ENCODE measurements at regions not wholly inside any gene's neighbourhood (a gene's known extent, or its start where the extent isn't known, plus 50 kb on each side); places are given as distances from the start of the nearest gene placed in this dataset.

DNA sequence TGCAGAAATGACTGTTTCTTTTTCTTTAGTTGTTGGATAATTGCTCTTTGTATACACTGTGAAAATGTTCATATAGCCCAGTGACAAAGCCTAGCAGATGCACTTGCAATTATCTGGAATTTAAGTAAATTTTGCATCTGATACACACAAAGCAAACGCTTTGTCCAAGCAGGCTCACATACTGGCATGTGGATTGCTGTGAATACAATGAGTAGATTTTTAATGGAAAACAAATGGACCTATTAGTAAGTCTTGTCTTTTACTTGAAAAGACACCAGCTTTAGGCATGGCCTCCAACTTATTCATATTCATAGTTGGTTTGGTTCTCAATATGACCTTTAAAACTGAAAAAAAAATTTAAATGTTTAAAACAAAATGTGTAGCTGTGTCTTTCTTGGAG, 1299.8 kb upstream of the WWC1 start:
- Mint-ChIP-seq H3K27me3 (no peaks in the 10 kb centered on the region), H3K4me1 (no peaks in the 10 kb centered on the region), H3K27ac (no peak overlapping the region), H3K4me3 (no peak overlapping the region), H3K9me3 (peaks cover 0 to 10% (median 2%) of the 10 kb centered on the region in 11 donors), H3K36me3 (no peaks in the 10 kb centered on the region)
- Histone ChIP-seq H3K36me3 (ENCODE audit: control insufficient read depth in 2 of 3, insufficient read depth in 3 of 3, low read length in 3 of 3) (no peaks in the 10 kb centered on the region), H3K27ac (ENCODE audit: low read depth, low read length) (no peak overlapping the region), H3K4me1 (ENCODE audit: control insufficient read depth in 2 of 2, insufficient read depth in 2 of 2, low read length in 2 of 2) (no peaks in the 10 kb centered on the region), H3K4me3 (ENCODE audit: low read length) (no peak overlapping the region), H3K27me3 (ENCODE audit: control insufficient read depth in 2 of 2, insufficient read depth in 2 of 2, low read length in 2 of 2) (no peaks in the 10 kb centered on the region), H3K9me3 (ENCODE audit: control insufficient read depth in 2 of 3, low read length in 3 of 3) (no peaks in the 10 kb centered on the region)
- ChIA-PET CTCF (no interaction called here), POLR2A (no interaction called here)
- intact Hi-C loops (cut with micrococcal nuclease), result no loop called here
- ATAC-seq, result no peak
- no peak for DNase-seq

DNA sequence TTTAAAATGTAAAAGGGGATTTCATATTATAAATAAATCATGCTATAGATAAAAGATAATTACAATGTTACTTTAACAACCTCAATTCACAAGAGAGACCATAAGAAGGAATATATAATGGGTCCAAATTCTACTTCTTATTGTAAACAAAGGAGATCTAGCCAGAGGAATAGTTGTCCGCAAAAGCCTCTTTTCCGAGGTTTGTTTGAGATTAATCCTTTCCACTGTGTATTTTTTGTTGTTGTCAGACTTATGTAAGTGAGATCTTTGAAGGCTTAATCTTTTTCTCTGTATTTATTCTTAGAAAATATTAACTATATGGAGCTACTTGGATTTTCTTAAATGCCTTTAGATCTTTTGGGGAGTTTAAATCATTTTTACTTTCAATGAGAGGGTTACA, 1299.3 kb upstream of the WWC1 start:
- H3K27me3 ChIP-seq (ENCODE audit: control insufficient read depth in 2 of 2, insufficient read depth in 2 of 2, low read length in 2 of 2), result no peaks in the 10 kb centered on the region
- DNase-seq, result no peak
- Mint-ChIP-seq H3K27me3 (no peaks in the 10 kb centered on the region), H3K4me3 (no peak overlapping the region), H3K27ac (no peak overlapping the region), H3K9me3 (peaks cover 0 to 15% (median 2%) of the 10 kb centered on the region in 11 donors), H3K4me1 (no peaks in the 10 kb centered on the region), H3K36me3 (no peaks in the 10 kb centered on the region)
- no peak overlapping the region for H3K27ac ChIP-seq (ENCODE audit: low read depth, low read length)
- ChIA-PET CTCF (no interaction called here), POLR2A (no interaction called here)
- intact Hi-C loops (cut with micrococcal nuclease), result no loop called here
- no peak overlapping the region for H3K4me3 ChIP-seq (ENCODE audit: low read length)
- H3K4me1 ChIP-seq (ENCODE audit: control insufficient read depth in 2 of 2, insufficient read depth in 2 of 2, low read length in 2 of 2), result no peaks in the 10 kb centered on the region
- H3K9me3 ChIP-seq (ENCODE audit: control insufficient read depth in 2 of 3, low read length in 3 of 3), result no peaks in the 10 kb centered on the region
- no peaks in the 10 kb centered on the region for H3K36me3 ChIP-seq (ENCODE audit: control insufficient read depth in 2 of 3, insufficient read depth in 3 of 3, low read length in 3 of 3)
- no peak for ATAC-seq

DNA sequence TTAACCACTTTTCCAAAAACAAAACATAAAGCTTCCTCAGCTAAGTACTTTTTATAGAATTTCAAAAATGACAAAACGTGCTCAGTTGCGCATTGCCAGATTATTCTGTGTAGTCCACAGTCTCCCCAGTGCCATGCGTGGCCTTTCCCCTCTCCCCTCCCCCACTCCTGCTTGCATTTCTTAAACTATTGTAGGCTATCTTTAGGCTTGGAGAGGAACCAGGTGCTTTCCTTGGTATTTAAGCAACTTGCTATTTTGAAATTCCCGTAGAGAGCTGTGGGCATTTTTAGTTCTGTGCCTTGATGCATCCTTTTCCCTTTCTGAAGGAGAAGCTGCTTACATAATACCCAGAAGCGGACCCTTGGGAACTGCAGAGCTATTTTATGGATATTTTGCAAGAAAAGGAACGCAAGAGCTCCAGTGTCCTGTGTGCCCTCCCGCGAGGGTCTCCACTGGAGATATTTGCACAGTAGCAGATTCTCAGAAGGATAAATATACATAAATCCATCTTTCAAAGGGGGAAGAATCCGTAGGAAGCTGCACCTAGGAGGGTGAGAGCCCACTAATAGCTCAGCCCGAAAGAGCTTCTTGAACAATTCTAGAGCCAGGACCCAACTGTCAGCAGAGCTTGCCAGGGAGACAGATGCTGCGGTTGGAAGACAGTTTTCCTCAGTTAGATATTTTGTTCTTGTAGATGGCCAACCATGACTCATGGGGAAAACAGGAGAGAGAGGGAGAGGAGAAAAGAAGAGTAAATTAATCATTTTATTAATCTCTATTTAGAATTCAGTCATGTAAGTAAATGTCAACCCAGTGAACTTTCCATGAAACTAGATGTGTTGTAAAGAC, 1298.3 kb upstream of the WWC1 start:
- no peaks in the 10 kb centered on the region for H3K36me3 Mint-ChIP-seq
- no peak overlapping the region for H3K27ac Mint-ChIP-seq
- Histone ChIP-seq H3K27ac (ENCODE audit: low read depth, low read length) (no peak overlapping the region), H3K36me3 (ENCODE audit: control insufficient read depth in 2 of 3, insufficient read depth in 3 of 3, low read length in 3 of 3) (no peaks in the 10 kb centered on the region), H3K9me3 (ENCODE audit: control insufficient read depth in 2 of 3, low read length in 3 of 3) (no peaks in the 10 kb centered on the region), H3K4me3 (ENCODE audit: low read length) (no peak overlapping the region), H3K27me3 (ENCODE audit: control insufficient read depth in 2 of 2, insufficient read depth in 2 of 2, low read length in 2 of 2) (no peaks in the 10 kb centered on the region), H3K4me1 (ENCODE audit: control insufficient read depth in 2 of 2, insufficient read depth in 2 of 2, low read length in 2 of 2) (no peaks in the 10 kb centered on the region)
- intact Hi-C loops (cut with micrococcal nuclease), result no loop called here
- ATAC-seq (no peak), DNase-seq (no peak)
- H3K4me1 Mint-ChIP-seq, result no peaks in the 10 kb centered on the region
- peaks cover 0 to 19% (median 3%) of the 10 kb centered on the region in 11 donors for H3K9me3 Mint-ChIP-seq
- ChIA-PET CTCF (no interaction called here), POLR2A (no interaction called here)
- no peak overlapping the region for H3K4me3 Mint-ChIP-seq
- H3K27me3 Mint-ChIP-seq, result no peaks in the 10 kb centered on the region

DNA sequence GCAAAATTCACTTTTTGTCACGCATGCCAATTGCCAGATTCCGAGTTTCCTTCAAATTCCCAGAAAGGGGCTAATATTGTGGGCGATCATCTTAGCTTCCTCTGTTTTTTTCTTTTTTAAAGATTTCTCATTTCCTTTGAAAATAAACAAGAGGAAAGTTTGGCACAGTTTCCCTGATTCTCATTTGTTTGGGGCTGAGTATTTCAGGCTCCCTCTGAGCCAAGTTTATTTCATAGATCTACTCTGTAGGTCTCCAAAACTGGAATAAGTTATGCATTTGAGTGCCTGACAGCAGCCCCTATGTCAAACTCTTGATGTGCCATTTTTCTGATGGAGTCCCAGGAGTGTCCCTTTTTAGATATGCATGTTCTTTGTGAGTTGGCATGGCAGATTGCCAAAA, 1297.2 kb upstream of the WWC1 start:
- DNase-seq (no peak), ATAC-seq (no peak)
- Histone ChIP-seq H3K4me3 (ENCODE audit: low read length) (no peak overlapping the region), H3K36me3 (ENCODE audit: control insufficient read depth in 2 of 3, insufficient read depth in 3 of 3, low read length in 3 of 3) (no peaks in the 10 kb centered on the region), H3K27ac (ENCODE audit: low read depth, low read length) (no peak overlapping the region), H3K27me3 (ENCODE audit: control insufficient read depth in 2 of 2, insufficient read depth in 2 of 2, low read length in 2 of 2) (no peaks in the 10 kb centered on the region), H3K9me3 (ENCODE audit: control insufficient read depth in 2 of 3, low read length in 3 of 3) (no peaks in the 10 kb centered on the region), H3K4me1 (ENCODE audit: control insufficient read depth in 2 of 2, insufficient read depth in 2 of 2, low read length in 2 of 2) (no peaks in the 10 kb centered on the region)
- no peak overlapping the region for H3K27ac Mint-ChIP-seq
- H3K27me3 Mint-ChIP-seq, result no peaks in the 10 kb centered on the region
- no peaks in the 10 kb centered on the region for H3K4me1 Mint-ChIP-seq
- ChIA-PET POLR2A (no interaction called here), CTCF (no interaction called here)
- H3K9me3 Mint-ChIP-seq, result peaks cover 0 to 22% (median 4%) of the 10 kb centered on the region in 11 donors
- no peak overlapping the region for H3K4me3 Mint-ChIP-seq
- intact Hi-C loops (cut with micrococcal nuclease), result no loop called here
- no peaks in the 10 kb centered on the region for H3K36me3 Mint-ChIP-seq

DNA sequence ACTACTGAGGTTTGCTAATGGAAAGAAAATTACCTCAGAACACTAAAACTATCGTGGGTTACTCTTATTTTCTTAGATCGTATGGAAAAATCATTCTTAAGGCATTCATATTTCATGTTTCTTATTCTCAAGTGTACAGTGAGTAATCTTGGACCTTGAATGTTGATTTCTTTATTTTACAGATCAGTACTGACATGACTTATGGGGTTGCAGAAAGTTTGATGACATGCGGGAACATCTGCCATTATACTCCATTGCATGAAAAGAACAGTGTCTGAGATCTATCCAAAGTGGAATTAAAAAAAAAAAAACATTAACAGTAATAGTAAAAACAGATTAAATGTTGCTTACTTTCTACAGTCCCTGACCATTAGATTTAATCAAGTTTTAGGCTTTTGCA, 1290.2 kb upstream of the WWC1 start:
- H3K4me1 ChIP-seq (ENCODE audit: control insufficient read depth in 2 of 2, insufficient read depth in 2 of 2, low read length in 2 of 2), result no peaks in the 10 kb centered on the region
- DNase-seq, result no peak
- CTCF ChIA-PET, result no interaction called here
- no peak overlapping the region for H3K4me3 ChIP-seq (ENCODE audit: low read length)
- Mint-ChIP-seq H3K9me3 (peaks cover 0 to 17% (median 2%) of the 10 kb centered on the region in 11 donors), H3K36me3 (no peaks in the 10 kb centered on the region), H3K27me3 (no peaks in the 10 kb centered on the region), H3K4me3 (no peak overlapping the region), H3K27ac (no peak overlapping the region), H3K4me1 (no peaks in the 10 kb centered on the region)
- ATAC-seq, result no peak
- no peaks in the 10 kb centered on the region for H3K27me3 ChIP-seq (ENCODE audit: control insufficient read depth in 2 of 2, insufficient read depth in 2 of 2, low read length in 2 of 2)
- H3K36me3 ChIP-seq (ENCODE audit: control insufficient read depth in 2 of 3, insufficient read depth in 3 of 3, low read length in 3 of 3), result no peaks in the 10 kb centered on the region
- H3K9me3 ChIP-seq (ENCODE audit: control insufficient read depth in 2 of 3, low read length in 3 of 3), result no peaks in the 10 kb centered on the region
- H3K27ac ChIP-seq (ENCODE audit: low read depth, low read length), result no peak overlapping the region
- intact Hi-C loops (cut with micrococcal nuclease), result no loop called here
- POLR2A ChIA-PET, result no interaction called here

DNA sequence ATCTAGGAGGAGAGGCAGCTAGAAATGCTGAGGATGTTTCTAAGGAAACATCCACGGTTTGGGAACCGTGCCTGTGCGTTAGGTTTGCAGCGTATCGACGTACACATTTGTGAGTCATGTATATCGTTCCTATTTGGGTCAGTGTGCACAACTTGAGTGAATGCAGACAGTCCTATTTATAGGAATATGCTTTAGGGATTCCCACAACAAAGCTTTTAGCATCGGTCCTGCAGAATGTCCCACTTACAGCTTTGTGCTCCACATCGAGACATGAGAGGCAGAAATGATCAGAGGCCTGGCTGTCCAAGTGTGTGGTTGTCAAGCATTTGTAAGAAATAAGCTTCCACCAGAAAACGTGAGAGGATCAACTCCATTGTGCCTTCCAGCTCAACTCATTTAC, 1282.7 kb upstream of the WWC1 start:
- intact Hi-C loops (cut with micrococcal nuclease), result no loop called here
- Histone ChIP-seq H3K4me1 (ENCODE audit: control insufficient read depth in 2 of 2, insufficient read depth in 2 of 2, low read length in 2 of 2) (no peaks in the 10 kb centered on the region), H3K4me3 (ENCODE audit: low read length) (no peak overlapping the region), H3K27me3 (ENCODE audit: control insufficient read depth in 2 of 2, insufficient read depth in 2 of 2, low read length in 2 of 2) (no peaks in the 10 kb centered on the region), H3K9me3 (ENCODE audit: control insufficient read depth in 2 of 3, low read length in 3 of 3) (no peaks in the 10 kb centered on the region), H3K36me3 (ENCODE audit: control insufficient read depth in 2 of 3, insufficient read depth in 3 of 3, low read length in 3 of 3) (no peaks in the 10 kb centered on the region), H3K27ac (ENCODE audit: low read depth, low read length) (no peak overlapping the region)
- Mint-ChIP-seq H3K9me3 (peaks cover 0 to 18% (median 2%) of the 10 kb centered on the region in 11 donors), H3K36me3 (no peaks in the 10 kb centered on the region), H3K4me3 (no peak overlapping the region), H3K4me1 (no peaks in the 10 kb centered on the region), H3K27me3 (no peaks in the 10 kb centered on the region), H3K27ac (no peak overlapping the region)
- ATAC-seq (no peak), DNase-seq (no peak)
- ChIA-PET CTCF (no interaction called here), POLR2A (no interaction called here)

DNA sequence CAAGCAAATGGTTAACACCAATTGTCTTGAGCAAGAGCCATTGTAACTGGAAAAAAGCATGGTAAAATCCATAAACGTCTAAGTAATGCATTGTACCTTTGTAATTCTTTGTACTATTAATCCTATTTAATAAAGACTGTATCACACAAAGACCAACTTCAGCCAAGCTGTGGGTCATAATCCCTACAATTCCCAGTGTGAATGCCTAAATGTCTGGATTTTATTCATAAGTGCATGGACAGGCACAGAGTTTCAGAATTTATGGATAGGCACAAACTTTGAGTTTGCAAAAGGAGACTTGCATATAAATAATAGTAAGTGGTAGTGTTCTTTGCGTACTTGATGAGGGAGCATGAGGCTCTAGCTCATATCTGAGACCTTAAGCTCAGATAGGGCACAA, 1280.2 kb upstream of the WWC1 start:
- ATAC-seq (no peak), DNase-seq (no peak)
- H3K36me3 ChIP-seq (ENCODE audit: control insufficient read depth in 2 of 3, insufficient read depth in 3 of 3, low read length in 3 of 3), result no peaks in the 10 kb centered on the region
- Mint-ChIP-seq H3K4me1 (no peaks in the 10 kb centered on the region), H3K4me3 (no peak overlapping the region), H3K27me3 (no peaks in the 10 kb centered on the region), H3K9me3 (peaks cover 0 to 18% (median 4%) of the 10 kb centered on the region in 11 donors), H3K27ac (no peak overlapping the region), H3K36me3 (no peaks in the 10 kb centered on the region)
- H3K27ac ChIP-seq (ENCODE audit: low read depth, low read length), result no peak overlapping the region
- no peaks in the 10 kb centered on the region for H3K27me3 ChIP-seq (ENCODE audit: control insufficient read depth in 2 of 2, insufficient read depth in 2 of 2, low read length in 2 of 2)
- CTCF ChIA-PET, result no interaction called here
- POLR2A ChIA-PET, result no interaction called here
- H3K4me1 ChIP-seq (ENCODE audit: control insufficient read depth in 2 of 2, insufficient read depth in 2 of 2, low read length in 2 of 2), result no peaks in the 10 kb centered on the region
- intact Hi-C loops (cut with micrococcal nuclease), result no loop called here
- no peaks in the 10 kb centered on the region for H3K9me3 ChIP-seq (ENCODE audit: control insufficient read depth in 2 of 3, low read length in 3 of 3)
- no peak overlapping the region for H3K4me3 ChIP-seq (ENCODE audit: low read length)

Data from naive thymus-derived CD4-positive, alpha-beta T cell (primary cell).